CD4-positive, alpha-beta T cell treated with Interleukin-4 for 4 hours (primary cell): ENCODE measurements at regions not wholly inside any gene's neighbourhood (a gene's known extent, or its start where the extent isn't known, plus 50 kb on each side); places are given as distances from the start of the nearest gene placed in this dataset.

Experiments
- DNase-seq: peaks from one replicate; pipeline ENCODE4 v3.0.0-alpha.2; 2020

DNA sequence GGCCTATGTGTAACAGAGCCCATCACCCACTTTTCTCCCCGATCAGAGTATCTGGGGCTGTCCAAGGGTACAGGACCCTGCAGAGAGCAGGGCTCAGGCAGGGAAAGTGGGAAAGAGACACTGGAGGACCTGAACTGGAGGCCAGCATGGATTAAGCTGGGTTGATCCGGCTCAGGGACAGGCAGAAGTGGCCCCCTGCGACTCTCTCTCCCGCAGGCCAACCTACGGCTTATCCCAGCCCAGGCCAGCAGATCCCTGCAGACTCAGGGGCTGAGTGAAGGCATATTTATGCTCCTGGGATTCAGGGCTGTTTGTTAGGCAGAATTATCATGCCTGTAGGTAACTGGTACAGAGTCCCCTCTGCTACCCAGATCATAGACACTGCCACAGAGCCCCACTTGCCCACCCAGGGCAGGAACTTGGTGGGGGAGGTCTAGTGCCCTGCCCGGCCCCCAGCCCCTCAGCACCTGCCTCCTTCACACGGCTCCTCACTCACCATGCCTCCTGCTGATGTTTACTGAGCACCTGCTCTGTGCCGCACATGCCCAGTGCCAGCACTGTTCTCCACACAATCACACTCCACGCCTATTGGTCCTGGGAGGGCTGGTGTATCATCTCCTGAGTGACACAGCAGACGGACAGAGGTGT lies 87.3 kb downstream of the ADRA2C start:
- no peak for DNase-seq

DNA sequence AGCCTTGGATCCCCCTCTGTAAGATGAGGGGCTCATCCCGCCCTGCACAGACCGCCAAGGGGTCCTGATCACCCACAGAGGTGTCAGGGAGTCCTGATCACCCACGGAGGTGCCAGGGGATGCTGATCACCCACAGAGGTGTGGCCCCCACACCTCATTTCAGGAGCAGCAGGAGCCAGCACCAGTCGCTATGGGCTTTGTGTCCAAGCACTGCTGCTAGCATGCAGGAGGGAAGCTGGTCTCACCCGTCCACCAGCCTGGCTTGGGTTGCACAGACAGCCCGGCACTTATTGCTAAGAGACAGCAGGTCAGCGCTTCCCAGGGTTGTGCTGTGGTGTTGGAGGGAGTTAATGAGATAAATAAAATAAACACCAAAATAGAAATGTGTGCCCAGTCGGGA lies 88.5 kb downstream of the ADRA2C start:
- DNase-seq = no peak

DNA sequence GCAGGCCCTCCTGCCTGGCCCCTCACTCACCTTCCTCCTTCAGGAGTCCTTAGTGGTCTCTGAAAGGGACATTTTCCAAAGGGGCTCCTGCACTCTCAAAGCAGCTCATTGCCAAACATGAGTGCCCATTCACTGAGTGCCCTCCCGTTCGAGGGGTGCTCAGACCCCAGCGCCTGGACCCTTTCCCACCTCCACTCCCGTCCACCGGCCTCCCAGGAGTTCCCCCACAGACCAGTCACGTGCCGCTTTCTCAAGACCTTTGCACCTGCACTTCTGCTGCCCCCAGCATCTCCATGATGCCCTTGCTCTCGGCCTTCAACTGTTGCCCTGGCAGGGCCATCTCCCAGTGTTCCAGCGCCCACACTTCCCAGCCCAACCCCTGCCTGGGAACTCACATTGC lies 89.5 kb downstream of the ADRA2C start:
- DNase-seq = no peak

DNA sequence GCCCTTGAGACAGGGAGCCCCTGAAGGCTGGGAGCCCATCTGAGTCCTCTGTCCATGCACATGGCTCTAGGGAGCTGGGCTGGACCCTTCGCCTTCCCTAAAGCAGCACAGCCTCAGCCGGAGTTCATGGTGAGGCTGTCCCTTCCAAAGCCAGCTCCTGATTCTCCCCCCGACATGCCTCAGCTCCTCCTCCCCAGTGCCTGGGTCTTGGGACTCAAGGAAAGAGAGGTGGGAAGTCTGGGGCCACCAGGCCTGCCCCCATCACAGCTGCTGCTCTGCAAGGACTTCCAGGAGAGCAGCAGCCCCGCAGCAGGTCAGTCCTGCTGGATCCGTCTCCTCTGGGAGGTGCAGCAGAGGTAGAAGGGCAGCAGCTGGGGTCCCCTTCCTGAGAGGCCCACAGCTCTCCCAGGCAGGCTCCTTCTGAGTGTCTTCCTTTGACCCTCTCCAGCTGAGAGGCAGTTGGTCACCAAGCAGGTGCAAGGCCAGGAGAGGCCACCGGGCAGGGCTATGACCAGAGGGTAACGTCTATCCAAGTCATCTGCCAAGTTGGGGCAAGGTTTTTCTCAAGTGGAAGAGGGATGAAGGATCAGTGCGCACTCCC lies 90.5 kb downstream of the ADRA2C start:
- no peak for DNase-seq

DNA sequence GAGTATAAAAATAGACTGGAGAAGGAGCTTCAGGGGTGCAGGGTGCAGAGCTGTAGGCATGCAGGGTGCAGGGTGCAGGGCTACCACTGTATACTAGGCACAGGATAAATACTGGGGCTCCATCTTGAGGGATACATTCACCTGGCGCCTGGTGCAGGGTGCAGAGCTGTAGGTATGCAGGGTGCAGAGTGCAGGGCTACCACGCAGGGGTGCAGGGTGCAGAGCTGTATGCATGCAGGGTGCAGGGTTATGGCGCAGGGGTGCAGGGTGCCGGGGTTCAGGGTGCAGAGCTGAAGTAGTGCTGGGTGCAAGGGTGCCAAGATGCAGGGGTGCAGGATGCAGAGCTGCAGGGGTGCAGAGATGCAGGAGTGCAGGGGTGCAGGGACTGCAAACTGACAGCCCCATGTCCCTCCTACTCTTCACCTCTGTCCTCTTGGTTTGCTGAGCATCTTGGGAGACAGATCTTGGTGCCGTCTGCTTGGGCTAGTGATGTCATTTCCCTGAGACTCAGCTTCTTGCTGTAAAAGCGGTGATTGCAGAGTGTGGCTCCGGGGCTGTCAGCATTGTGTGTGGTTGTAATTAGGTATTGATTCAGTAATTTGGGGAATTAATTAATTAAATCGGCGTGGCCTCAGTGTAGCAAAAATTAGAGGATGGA lies 91.2 kb downstream of the ADRA2C start:
- DNase-seq = no peak

DNA sequence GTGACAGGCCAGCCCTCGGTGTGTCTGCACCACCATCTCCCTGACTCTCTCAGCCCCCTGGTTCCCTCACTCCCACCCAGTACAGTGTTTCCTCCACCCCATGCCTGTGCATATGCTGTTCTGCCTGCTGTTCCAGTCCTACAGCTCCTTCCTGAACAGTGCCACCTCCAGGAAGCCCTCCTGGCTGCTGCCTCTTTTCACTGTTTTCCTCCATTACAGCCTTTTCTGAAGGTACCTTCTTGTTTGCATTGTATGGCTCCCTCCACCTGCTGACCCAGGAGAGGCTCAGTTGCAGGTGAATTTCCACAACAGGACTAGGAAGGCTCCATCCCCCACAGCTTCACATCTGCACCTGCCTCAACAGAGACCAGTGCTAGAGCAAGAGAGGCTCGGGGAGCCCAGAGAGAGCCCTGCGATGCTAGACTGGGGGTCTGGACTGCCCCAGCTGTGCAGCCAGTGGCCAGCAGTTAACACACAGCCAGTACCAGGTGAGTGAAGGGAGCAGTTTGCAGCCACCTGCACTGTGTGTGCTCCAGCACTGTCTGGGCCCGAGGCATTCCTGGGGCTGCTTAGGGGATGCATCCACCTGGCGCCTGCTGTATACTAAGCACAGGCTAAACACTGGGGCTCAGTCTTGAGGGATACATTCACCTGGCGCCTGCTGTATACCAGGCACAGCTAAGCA lies 92.0 kb downstream of the ADRA2C start:
- no peak for DNase-seq

DNA sequence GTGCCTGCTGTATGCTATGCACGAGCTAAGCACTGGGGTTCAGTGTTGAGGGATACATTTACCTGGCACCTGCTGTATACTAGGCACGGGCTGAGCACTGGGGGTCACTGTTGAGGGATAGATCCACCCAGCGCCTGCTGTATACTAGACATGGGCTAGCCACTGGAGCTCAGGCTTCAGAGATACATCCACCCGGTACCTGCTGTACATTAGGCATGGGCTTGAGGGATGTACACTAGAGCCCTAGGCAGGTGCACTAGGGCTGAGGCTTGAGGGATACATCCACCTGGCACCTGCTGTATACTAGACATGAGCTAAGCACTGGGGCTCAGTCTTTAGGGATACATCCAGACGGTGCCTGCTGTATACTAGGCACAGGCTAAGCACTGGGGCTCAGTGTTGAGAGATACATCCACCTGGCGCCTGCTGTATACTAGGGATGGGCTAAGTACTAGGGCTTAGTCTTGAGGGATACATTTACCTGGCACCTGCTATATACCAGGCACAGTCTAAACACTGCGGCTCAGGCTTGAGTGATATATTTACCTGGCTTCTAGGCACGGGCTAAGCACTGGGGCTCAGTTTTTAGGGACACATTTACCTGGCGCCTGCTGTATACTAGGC lies 92.7 kb downstream of the ADRA2C start:
- no peak for DNase-seq

DNA sequence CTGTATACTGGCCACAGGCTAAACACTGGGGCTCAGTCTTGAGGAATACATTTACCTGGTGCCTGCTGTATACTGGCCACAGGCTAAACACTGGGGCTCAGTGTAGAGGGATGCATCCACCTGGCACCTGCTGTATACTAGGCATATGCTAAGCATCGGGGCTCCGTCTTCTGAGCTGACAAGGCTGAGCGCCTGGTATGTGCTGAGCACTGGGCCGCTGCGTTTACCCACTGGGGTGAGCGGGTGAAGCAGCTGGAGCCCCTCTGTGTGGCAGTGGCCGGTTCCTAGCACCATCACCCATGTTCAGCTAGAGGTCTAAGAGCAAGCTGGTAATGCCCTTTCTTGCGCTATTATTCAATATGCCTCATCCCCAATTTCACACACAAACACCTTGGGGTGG lies 93.4 kb downstream of the ADRA2C start:
- DNase-seq = no peak

DNA sequence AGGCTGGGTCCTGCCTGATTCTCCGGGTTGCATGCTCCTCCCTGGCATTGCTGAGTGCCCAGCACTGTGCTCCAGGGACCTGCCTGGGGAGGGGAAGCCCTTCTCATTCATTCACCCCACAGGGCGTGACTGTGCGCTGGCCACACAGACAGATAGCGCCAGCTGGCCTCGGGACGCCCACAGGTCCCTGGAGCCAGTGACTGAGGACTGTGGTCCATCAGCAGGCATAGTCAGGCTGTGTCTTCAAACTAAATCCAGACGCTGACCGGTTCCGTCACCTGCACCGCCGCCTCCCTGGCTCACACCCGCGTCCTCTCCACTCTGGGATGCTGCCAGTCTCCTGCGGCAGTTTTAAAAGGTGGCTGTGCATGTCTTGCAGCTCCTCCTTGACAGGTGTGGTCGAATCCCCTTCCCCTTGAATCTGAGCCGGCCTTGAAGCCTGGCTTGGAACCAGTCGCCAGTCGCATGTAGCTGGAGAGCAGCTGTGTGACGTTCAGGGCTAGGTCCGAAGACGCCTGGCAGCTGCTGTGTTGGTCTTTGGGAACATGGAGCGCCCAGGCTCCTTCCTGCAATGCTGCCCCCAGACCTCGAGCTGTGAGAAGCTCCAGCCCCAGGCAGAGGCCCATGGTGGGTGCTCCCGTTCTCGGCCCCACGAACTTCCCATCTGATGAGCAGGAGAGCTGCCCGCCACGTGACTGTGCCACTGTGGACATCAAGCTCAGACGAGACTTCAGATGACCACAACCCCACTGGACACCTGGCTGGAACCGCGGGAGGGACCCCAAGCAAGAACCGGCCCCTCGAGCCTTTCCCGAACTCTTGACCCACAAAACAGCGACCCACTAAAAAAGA lies 94.1 kb downstream of the ADRA2C start:
- DNase-seq = no peak

DNA sequence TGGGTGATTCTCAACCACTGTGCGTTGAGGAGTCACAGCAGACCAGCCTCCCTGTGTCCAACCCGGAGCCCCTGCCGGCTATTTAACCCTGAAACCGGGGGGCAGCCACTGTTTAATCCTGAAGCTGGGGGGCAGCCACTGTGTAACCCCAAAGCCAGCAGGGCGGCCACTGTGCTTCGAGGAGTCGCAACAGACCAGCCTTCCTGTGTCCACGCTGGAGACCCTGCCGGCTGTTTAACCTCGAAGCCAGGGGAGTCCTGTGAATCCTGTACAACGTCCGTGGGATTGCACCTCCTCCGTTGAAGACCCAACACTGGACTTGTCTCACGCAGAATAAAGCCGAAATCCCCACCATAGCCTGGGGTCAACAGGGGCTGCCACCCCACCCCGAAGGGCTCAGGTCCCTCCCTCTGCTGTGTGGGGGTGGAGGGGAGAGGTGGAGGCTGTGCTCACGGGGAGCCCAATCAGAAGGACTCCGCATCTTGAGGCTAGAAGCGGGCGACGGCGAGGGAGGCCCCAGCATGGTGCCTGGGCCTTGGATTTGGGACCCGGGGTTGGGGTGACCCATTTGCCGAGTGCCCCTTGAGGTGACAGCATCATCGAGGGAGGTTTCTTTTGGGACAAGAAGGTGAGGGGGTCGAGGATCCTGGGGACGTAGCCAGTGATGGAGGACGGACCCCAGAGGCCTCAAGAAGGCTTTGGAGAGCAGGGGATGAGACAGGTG lies 94.9 kb downstream of the ADRA2C start:
- no peak for DNase-seq

DNA sequence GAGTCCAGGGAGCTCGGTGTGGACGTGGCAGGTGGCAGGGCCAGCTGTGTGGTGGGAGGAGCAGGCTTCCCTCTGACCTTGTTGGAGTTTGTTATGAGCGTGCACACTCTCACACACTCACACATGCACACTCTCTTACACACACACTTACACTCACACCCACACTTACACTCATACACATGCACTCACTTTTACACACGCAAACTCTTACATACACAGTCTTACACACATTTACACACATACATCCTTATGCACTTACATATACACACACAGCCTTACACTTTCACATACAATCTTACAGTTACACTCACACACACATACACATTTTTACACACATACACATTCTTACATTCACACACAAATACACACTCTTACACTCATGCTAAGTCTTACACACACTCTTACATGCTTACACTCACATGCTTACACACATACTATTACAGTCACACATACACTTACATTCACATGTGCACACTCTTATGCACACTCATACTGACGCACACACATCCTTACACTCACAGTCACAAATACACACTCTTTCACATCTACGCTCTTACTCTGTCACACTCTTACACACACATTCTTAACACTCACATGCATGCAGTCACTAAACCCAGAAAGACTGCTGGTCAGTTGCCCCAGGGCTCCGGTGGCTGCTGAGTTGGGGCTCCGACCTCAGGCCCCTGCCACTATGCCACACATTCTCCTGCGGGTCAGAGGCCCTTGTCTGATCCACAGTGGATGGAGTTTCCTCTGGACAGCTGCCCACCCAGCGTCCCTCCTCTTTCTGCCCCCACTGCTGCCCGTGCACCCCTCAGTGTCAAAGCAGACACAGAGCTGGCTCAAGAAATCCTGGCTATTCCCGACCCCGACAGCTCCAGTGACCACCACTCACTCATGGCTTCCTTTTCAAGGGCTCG lies 95.8 kb downstream of the ADRA2C start:
- DNase-seq = no peak

DNA sequence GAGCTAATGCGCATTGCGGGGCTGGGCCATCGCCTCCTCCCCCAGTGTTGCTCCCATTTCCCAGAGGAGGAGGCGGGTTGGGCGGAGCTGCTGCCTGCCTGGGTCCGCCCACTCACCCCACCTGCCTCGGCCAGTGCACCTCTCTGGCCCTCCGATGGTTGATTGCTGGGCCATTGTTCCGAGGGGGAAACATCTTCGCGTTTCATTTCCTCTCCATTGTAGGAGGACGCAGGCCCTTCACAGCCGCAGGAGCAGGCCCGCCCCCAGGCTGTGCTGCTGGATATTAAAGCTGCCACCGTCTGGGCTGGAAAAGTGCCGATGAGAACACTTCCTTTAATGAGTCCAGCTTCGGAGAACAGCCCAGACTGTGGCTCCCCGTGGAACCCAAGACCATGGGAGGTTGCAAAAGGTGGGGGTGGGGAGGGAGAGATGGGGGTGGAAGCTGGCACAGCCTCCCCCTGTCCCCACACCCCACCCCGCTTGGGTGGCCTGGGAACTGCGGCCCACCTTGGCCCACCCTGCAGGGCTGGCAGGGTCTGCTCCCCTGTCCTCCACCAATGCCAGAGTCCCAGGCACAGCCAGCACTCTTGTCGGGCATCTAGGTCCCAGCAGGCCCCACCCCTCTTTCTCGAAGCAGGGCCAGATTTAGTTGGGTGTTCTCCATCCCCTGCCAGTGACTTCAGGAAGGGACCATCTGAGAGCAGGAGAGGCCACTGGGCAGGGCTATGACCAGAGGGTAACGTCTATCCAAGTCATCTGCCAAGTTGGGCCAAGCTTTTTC lies 96.6 kb downstream of the ADRA2C start:
- DNase-seq = no peak

DNA sequence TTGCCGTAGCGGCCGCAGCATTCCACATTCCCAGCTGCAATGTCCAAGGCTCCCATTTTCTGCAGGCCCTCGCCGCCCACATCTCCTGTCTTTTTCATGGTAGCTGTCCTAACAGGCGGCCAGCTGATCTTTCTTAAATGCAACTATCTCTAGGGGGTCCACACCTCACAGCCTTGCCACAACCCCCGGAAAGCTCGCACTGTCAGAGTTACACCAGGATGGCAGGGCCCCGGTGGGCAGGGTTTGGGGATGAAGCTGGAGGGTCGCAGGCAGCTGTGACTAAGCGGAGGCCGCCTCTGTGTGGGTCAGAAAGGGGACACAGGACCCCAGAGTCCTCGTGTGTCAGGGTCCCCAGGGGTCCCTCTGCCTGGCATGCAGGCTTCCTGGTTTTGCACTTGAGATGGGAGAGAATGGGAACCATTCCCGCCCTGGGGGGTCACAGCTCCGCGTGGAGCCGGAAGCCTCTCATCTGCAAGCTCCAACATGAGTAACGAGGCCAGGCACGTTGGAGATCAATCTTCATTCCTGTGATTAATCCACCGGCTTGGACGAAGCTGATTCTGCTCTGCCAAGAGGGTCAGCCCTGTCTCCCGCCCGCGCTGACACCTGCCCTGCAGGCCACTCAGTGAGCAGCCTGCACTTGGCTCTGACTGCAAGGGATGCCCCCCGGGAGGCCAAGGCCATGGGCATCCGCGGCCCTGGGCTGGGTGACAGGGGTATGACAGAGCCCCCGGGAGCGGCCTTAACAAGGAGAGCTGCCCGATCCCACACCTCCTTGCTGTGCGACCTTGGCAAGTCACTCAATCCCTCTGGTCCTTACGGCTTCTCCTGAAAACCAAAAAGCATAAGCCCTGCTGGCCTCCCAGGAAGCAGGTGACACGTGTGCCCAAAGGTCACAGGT lies 97.9 kb downstream of the ADRA2C start:
- no peak for DNase-seq

DNA sequence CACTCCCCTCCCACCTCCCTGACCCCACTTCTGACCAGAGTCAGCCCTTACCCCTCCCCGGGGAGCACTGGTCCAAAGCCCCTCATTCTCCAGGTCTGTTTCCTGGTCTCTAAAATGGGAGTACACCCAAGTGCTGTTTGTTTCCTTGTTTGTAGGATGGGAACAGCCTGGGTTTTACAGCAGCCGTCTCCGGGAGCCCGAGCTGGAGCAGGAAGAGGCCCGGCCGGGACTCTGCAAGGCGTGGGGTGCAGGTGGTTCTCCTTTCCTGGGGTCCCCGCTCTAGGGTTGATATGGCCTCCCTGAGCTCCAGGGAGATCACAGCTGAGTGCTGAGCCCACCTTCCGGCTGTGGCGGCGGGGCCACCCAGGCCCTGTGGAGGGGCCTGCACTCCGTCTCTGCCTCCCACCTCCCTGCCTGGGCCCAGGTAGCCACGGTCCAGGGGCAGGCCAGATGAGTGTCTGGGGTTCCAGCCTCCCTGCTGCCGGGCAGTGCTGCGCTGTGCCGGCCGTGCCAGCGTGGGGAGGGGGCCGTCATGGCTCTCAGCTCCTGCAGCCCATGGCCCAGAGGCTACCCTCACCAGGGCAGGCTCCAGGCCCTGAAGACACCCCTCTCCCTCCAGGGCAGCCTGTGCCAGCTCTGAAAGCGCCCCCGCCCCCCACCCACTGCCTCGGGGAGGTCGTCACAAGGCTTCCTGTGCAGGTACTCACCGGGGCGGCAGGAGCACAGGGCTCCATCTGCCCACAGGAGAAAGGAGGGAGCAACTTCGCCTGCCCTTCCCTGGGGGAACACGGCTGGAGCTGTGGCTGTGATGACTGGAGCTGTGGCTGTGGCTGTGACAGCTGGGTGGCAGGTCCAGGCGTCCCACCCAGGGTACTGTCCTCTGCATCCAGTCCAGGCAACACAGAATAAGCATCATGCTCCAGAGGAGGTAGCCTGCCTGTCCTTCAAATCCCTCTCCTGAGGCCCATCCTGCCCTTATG lies 98.8 kb downstream of the ADRA2C start:
- no peak for DNase-seq

DNA sequence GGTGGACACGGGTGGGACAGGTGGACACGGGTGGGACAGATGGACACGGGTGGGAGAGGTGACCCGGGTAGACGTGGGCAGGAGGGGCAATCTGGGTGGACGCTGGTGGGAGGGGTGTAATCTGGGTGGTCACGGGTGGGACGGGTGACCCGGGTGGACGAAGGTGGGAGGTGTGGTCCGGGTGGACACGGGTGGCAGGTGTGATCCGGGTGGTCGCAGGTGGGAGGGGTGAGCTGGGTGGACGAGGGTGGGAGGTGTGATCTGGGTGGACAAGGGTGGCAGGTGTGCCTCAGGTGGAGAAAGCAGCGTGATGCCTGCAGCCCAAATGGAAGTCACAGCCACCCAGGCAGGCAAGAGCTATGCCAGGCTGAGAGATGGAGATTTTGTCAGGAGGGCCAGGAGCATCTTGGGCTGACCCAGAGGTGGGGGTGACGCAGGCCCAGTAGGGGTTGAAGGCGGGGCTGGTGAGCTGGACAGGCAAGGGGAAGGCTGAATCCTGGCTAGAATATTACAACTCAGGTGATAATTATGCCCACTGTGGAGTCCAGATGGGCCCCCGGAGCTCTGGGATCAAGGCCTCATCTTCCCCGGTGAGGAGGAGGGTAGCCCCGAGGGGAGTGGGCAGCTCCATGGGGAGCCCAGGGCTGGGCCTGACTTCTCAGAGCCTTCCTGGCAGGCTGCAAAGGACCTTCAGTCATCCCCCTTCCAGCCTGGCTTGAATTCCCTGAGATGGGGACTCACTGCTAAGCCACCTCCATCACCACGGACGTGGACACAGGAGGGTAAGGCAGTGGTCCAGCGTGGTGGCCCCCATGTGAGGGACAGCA lies 100.0 kb downstream of the ADRA2C start:
- no peak for DNase-seq

DNA sequence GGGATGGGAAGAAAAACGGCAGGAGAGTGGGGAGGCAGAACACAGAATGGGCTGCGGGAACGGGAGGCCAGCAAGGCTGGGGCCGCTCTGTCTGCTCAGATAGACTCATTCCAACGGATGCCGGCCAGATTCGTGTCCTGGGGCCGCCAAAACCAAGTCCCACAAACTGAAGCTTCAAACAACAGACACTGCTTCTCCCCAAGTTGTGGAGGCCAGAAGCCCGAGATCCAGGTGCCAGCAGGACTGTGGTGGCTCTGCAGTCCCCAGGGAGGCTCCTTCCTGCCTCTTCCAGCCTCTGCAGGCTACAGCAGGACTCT lies 100.6 kb downstream of the ADRA2C start:
- no peak for DNase-seq
